SK-N-MC (cell line): ENCODE measurements at regions not wholly inside any gene's neighbourhood (a gene's known extent, or its start where the extent isn't known, plus 50 kb on each side); places are given as distances from the start of the nearest gene placed in this dataset.

Experiments
- EZH2 ChIP-seq: fragments of 200-600 bp; sonication (generic); IDR thresholded peaks from one replicate; pipeline ENCODE4 v1.6.1; 2017; ENCODE audit warnings: antibody characterized with exemption
- FOXP2 ChIP-seq: optimal IDR thresholded peaks from 2 replicates; pipeline ENCODE3; 2011; ENCODE audit warnings: mild to moderate bottlenecking, moderate library complexity; ENCODE audit not compliant: insufficient read depth; ENCODE audit errors: extremely low read length, control extremely low read depth
- POLR2AphosphoS5 ChIP-seq: IDR thresholded peaks from 2 replicates; pipeline ENCODE4 v1.6.1; 2012; ENCODE audit warnings: mild to moderate bottlenecking, low read depth, low read length, borderline replicate concordance

DNA sequence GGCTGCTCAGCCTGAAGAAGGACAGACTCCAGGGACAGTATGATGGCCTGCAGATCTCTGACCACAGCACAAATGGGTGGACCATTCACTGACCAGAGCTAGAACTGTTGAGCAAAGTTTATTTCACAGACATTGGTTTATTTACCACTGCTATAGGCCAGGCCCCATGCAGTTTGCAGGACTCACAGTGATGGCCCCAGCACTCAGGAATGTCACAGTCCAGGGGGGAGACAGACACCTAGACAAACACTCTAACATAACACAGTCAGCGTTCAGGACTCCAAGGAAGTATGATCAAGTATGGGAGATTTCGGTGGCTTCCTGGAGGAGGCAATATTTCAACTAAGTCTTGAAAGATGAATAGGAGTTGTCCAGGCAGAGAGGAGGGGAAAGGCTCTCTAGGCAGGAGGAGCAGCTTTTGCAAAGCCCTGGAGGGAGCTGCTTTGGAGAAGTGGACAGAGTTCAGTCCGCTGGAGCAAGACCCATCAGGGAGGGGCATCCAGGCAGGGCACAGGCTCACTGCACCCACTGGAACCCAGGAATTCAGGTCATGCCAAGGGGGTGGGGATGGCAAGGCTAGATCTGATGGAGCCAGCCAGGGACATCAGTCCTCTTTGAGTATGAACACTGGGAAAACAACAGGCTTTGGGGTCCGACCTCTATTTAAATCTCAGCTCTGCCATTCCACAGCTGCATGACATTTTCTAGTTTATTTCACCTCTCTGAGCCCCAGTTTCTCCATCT lies 454.3 kb downstream of the MATN1 start:
- no peak for TF ChIP-seq EZH2
- no peak for TF ChIP-seq POLR2AphosphoS5
- TF ChIP-seq FOXP2 = no peak
